ENCODE measurements at regions not wholly inside any gene's neighbourhood (a gene's known extent, or its start where the extent isn't known, plus 50 kb on each side); places are given as distances from the start of the nearest gene placed in this dataset.

DNA sequence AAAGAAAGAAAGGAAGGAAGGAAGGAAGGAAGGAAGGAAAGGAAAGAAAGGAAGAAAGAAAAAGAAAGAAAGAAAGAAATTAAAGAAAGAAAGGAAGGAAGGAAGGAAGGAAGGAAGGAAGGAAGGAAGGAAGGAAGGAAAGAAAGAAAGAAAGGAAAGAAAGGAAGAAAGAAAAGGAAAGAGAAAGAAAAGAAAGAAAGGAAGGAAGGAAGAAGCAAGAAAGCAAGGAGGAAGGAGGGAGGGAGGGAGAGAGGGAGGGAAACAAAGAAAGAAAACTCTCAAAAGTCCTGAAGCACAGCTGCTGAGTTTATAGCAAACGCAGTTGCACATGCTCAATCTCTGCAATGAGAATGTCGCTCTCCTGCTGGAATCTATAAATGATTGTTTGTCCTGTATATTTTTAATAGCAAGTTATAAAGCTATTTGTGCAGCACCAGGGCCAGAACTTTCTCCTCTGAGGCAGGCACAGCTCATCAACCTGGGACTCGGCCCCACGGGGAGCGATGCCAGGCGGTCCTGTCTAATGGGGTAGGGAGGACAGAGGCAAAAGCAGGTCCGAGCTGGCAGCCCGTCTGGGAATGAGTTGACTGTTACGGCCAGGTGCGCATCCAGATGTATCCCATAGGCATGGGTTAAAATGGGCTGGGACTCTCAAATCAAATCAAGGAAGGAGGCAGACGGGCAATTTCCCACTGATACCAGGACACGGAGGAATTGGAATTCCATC is 118.0 kb upstream of the PFKP start:
- no peak for DNase-seq

DNA sequence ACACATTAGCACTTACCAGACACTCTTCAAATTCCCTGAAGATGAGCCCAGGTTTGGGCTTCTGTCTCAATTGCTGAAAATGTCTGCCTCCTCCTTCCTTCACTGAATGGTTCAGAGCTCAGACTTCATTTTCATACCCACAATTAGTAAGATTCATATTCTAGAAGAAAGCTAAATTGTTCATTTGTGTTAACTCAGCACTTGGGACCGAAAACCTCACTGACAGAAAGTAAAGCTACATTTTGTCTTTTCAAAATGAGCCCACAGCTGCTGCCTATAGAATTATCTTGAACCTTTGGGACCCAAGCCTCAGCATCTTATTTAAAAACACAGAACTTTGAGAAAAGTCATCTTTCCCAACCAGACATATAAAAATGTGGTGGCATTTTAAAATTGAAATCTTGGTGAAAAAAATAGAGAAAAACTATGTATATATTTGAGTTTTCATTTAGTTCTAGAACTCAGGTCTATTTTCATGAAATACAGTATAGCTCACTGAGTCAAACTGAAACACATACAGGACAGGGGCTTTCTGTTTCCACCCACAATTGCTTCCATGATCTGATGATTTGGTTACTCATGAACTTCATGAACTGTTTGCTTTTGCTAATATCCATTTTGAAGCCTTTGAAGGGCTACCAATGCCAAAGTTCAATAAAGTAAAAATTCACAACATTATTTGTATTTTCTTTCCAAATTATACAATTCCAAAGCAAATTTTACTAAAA is 119.1 kb upstream of the PFKP start:
- DNase-seq = no peak

DNA sequence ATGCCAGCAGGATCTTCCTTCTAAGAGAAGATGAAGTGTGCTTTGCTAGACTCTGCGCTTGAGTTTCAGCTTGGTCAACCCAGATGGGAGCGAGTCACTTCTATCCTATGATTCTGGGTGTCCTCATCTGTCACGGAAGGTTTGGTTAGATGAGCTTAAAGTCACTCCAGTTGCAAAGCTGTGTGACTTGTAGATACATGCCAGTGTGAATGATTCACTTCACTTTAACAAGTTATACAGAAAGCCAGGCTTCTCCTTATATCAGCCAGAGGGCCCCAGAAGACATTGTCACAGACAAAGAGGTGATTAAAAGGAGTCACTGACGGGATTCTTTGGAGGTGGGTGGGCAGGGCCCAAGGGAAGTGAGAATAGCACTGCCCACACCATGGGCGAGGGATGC is 122.6 kb upstream of the PFKP start:
- no peak for DNase-seq

- DNase-seq = no peak
Observed at GRCh38 chr10:2943932-2944614, 123.3 kb upstream of the PFKP start.

DNA sequence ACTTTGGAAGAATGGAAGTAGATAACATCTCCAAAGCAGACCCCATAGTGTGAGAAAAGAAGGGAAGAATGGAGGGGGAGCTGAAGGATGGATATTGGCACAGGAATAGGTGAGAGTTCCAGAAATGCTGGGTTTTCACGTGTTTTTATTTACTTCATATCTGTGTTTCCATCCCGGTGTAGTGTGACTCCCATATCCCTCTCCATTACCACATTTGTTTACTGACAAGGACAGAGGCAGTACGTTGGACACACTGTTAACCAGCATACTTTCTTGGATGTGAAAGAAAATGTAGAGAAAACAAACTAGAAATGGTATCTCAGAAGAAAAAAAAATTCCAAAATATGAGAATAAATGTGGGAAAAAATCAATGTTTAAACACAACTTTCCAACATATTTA is 124.4 kb upstream of the PFKP start:
- no peak for DNase-seq

GRCh38 chr10:2938869-2939268 is 128.5 kb upstream of the PFKP start:
- DNase-seq = no peak

DNA sequence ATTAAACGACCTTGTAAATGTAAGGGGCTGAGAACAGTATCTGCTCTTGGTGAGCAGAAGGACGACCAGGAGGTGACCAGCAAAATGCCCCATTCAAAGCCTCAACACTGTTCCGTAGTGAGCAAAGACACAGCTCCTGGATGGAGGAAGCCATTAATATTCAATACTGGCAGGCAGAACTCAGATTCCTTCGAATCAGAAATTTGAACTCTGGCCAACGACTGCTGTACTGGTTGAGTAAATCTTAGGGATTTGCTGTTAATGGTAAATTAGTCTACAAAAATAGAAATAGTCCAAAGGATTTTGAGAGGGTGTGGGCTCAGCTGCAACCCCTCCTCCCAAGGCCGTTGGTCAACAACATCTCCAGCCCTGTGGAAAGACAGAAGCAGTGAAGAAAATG is 130.5 kb upstream of the PFKP start:
- DNase-seq = no peak

- DNase-seq = no peak
Observed at GRCh38 chr10:2935647-2936386, 131.5 kb upstream of the PFKP start.

- no peak for DNase-seq
Observed at GRCh38 chr10:2933924-2934323, 133.4 kb upstream of the PFKP start.

GRCh38 chr10:2933519-2933918 is 133.8 kb upstream of the PFKP start:
- no peak for DNase-seq

DNA sequence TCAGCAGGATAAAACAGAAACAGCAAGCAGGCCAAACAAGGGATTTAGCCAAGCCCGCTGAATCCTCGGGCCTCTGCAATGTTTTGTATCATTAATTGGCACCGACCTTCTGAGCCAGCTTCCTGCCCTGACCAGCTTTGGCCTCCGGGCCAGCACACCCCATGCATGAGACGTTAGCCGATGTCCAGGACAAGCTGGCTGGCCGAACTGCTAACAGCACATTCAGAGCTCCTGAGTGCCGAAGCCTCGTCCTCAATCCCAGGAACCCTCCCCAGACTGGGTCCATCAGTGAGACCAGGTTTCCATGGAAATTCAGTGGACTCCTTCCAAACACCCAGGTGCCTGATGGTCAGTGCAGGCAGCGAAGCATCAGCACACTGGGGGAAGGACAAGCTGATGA is 134.3 kb upstream of the PFKP start:
- no peak for DNase-seq

GRCh38 chr10:2929480-2930258 is 137.7 kb upstream of the PFKP start:
- DNase-seq = no peak

GRCh38 chr10:2927958-2928840 is 139.1 kb upstream of the PFKP start:
- peak; percentile 42 to 45 for DNase-seq

GRCh38 chr10:2926918-2927660 is 140.3 kb upstream of the PFKP start:
- no peak for DNase-seq

- no peak for DNase-seq
Observed at GRCh38 chr10:2925631-2926030, 141.7 kb upstream of the PFKP start.

DNA sequence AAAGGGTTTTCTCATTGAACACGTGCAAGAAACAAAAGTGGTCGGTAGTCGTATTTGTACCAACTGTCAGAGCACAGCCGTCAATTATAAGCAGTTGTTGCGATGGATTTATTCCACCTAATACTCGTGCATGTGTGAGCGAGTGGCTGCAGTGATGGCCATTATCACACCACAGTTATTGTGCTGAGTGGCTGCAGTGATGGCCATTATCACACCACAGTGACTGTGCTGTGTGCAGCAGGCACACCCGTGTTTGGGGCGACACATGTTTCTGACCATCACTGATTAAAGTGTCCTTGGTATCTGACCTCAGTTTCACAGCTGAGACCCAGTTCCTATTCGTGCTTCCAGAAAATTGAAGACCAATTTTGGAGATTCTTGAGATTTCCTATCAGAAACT is 142.9 kb upstream of the PFKP start:
- no peak for DNase-seq

DNA sequence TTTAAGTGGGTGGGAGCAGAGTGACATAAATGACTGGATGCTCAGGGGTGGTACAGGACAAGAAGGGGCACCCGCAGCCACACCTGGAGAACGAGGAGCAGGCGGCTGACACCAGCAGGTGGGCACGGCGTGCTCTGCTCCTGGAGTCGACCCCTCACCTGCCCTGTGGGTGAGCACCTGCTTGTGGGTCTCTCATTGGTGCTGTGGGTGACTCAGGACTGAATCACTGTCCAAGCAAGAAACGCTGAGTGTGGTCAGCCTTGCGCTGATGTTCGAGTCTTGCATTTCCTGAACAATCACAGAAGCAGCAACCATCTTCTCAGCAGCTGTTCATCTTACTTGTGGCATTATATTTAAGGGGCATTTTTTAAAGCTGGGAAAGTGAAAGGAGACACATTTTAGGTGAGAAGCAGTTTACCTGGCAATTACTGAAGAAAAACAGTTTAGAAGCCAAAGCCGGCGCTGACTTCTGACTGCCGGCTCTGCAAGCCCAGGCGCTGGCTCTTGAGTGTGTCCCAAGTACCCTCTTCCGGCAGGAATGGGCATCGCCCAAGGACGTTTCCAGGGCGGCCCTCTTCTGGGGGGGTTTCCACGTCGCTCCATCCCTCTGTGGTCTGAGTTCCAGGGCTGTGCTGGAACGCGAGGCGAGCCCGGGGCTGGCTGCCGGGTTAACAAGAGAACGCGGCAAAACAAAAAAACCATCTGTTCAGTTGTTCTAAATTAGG is 145.2 kb upstream of the PFKP start:
- DNase-seq = no peak

DNA sequence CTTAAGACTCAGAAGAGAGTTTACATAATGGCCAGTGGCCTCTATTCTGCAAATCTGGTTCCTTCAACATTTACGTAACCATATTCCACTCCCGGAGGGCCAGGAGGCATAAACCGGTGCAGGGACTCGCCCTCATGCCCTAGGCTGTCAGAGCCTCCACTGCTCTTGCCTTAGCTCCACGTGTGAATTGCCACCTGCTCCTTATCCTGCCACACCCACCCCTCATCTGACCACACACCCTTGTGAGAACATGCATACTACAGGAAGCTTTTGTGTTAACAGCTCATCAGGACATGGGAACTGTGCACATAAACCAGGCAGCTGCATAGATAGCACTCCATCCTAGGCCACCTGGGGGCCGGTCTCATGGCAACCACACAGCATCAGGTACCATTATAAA is 146.7 kb upstream of the PFKP start:
- DNase-seq = no peak

- DNase-seq = no peak
Observed at GRCh38 chr10:2920168-2920567, 147.2 kb upstream of the PFKP start.

GRCh38 chr10:2919016-2919415 is 148.3 kb upstream of the PFKP start:
- no peak for DNase-seq

Data from SHP77 (cell line).